ENCODE measurements at regions not wholly inside any gene's neighbourhood (a gene's known extent, or its start where the extent isn't known, plus 50 kb on each side); places are given as distances from the start of the nearest gene placed in this dataset.

- DNase-seq: no peak
Measured at GRCh38 chr4:155107059-155107458, 101.4 kb upstream of the NPY2R start.

GRCh38 chr4:155114790-155115189 lies 93.6 kb upstream of the NPY2R start:
- DNase-seq: no peak

GRCh38 chr4:155119006-155119405 lies 89.4 kb upstream of the NPY2R start:
- no peak for DNase-seq

- DNase-seq: no peak
Measured at GRCh38 chr4:155120536-155120935, 87.9 kb upstream of the NPY2R start.

- DNase-seq: no peak
Measured at GRCh38 chr4:155122382-155122781, 86.1 kb upstream of the NPY2R start.

- no peak for DNase-seq
Measured at GRCh38 chr4:155134136-155134535, 74.3 kb upstream of the NPY2R start.

GRCh38 chr4:155140889-155141288 lies 67.5 kb upstream of the NPY2R start:
- no peak for DNase-seq

GRCh38 chr4:155143512-155143911 lies 64.9 kb upstream of the NPY2R start:
- DNase-seq: no peak
